NCI-H345 (cell line): ENCODE measurements at regions not wholly inside any gene's neighbourhood (a gene's known extent, or its start where the extent isn't known, plus 50 kb on each side); places are given as distances from the start of the nearest gene placed in this dataset.
"Not testable (repeated sequence)": the region's sequence is repeated elsewhere in the genome, so short reads cannot be mapped to it uniquely, and the experiment has no call there.

Source experiments
- DNase-seq: peaks from one replicate; lab custom pipeline; 2025; lab: John Stamatoyannopoulos, UW

GRCh38 chr1:78247079-78247478, 201.3 kb downstream of the GIPC2 start:
- DNase-seq, result no peak

- DNase-seq, result no peak
Measured at GRCh38 chr1:78250201-78250600, 204.4 kb downstream of the GIPC2 start.

GRCh38 chr1:78254517-78254916, 208.8 kb downstream of the GIPC2 start:
- no peak for DNase-seq

DNA sequence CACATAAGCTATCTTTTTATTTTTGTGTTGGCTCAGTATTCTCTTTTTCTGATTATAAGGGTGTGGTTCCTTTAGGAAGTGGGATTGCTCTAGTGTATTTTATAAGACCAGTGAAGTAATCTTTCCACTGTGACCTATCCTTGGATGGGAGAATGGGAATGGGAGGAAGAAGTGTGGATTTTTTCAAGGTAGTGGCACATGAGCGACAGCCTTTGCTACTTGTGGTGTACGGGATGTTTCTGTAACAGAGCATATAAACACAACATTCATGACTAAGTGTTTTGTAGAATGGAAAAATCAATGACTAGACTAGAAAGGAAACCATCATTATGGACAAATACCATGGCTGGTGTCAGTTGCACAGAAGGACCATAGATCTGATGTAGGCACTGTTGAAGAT, 209.6 kb downstream of the GIPC2 start:
- DNase-seq, result no peak

DNA sequence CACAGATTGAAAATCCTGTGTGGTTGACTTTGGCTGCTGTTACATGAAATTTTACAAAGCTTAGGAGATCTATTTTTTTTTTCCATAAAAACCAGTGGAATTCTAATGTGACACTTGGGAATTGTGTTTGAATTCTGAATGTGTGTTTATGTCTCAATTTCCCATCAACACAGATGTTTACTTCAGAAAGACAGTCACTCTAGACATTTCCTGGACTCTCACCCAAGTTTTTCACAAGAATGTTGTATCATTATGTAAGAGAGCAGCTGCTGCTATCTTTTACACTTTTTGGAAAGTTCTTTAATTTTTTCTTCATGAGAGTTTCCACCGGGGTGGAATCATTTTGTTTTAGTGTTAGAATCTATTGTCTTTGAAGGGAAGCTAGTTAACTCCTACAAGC, 210.1 kb downstream of the GIPC2 start:
- DNase-seq, result no peak

DNA sequence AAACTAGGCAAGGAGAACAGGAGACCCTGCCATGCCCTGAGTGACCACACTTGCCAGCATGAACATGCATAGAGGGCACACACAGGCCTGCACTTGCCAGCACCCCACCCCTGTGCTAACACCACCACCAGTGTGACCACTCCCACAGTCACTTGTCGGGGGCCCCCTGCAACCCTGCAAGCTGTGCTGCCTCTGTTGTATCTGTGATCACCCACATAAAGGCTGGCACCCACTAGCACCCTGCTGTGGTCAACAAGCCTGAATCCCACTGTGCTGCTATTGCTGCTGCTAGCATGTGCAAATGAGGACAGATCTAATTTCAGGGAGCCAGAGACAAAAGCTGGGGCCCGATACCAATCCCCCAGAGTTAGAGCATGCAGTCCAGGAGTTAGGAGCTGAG, 217.7 kb downstream of the GIPC2 start:
- peak; percentile 86 for DNase-seq

DNA sequence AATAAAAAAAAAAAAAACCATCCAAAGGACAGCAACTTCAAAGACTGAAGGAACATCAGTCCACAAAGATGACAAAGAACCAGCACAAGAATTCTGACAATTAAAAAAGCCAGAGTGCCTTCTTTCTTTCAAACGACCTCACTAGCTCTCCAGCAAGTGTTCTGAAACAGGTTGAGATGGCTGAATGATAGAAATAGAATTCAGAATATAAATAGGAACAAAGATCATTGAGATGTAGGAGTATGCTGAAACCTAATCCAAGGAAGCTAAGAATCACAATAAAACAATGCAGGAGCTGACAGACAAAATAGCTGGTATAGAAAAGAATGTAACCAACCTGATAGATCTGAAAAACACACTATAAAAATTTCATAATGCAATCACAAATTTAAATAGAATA, 218.2 kb downstream of the GIPC2 start:
- no peak for DNase-seq

GRCh38 chr1:78267513-78268218, 221.9 kb downstream of the GIPC2 start:
- no peak for DNase-seq

GRCh38 chr1:78269591-78269990, 221.2 kb upstream of the PTGFR start:
- no peak for DNase-seq

GRCh38 chr1:78271423-78271822, 219.4 kb upstream of the PTGFR start:
- not testable (repeated sequence) for DNase-seq

DNA sequence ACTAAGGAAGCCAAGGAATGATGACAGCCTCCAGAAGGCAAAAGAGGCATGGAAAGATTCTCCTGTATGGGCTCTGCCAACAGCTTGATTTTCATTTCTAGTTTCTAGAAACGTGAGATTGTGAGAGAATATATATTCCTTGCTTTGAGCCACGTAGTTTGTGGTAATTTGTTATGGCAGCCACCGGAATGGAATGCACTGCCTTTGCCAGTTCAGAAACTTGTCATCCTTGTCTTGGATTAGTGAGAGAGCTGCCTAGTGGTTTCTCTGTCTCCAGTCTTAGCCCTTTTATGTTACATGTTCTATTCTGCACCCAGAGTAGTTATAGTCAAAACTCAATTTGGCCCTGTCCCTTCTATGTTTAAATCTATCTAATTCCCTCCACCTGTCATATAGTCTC, 216.0 kb upstream of the PTGFR start:
- DNase-seq, result no peak

DNA sequence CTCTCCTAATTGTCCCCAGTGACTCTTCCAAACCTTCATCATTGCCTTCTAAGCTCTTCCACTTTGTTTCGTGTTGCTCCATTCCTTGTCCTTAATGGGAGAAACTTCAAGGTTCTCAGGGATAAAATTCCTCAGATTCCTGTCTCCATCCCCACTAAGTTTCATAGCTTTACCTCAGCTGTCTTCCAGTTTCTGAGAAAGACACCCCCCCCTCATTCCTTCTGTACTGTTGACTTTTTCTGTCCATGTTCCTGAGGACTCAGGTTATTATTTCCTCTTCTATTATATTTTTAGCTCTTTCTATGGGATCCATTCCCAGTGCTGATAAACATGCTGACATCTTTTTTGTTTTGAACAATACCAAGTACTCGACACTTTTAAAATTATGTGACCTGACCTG, 215.3 kb upstream of the PTGFR start:
- no peak for DNase-seq

DNA sequence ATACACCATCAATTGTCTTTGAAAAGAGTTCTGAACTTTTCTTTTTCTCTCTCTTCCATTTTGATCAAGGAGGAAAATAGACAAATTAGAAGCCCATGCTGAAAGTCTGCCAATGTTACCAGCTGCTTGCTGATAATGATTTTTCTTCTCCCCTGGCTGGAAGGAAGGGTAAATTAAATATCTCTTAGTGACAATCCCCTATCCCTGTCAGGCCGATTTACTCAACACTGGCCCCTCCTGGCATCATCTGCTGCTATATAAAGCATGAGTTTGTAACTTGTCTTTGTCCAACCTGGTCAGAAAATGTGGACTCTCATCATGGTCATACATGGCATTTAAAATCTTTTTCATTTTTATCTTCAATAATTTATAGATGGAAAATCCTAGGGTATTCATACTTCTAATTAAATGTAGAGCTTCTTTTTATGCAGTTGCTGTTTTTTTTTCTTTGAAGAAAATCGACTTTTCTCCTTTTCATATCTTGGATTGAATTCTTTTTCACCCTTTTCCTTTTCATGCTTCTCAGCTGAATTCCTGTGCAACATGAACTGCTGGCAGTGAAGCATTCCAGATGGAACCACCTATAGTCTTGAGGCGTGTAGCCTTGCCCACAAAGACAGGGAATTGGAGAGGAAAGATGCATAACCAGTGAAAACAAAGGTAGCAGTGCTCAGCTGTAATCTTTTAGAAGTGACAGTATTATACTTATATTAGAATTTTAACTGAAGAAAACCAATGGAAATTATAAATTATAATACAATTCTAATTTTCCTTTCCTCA, 214.7 kb upstream of the PTGFR start:
- DNase-seq, result no peak

DNA sequence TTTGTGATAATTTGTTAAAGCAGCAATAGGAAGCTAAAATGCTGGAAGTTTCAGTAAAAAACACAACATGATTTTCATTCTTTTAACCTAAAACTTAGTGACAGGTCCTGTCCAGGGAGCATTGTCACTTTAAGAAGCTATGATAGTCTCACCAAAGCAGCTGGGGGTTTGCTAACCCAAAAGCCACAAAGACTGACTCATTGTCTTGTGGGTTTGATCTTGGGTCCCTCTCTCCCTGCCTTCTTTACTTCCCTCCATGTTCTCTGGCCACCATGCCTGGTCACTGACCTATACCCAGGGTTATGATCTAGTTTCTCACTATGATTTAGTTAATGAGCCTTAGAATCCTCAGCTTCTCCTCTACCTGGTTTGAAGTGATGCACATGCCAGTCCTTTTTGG, 213.5 kb upstream of the PTGFR start:
- DNase-seq, result no peak

- no peak for DNase-seq
Measured at GRCh38 chr1:78279051-78279450, 211.7 kb upstream of the PTGFR start.

- no peak for DNase-seq
Measured at GRCh38 chr1:78280626-78281025, 210.1 kb upstream of the PTGFR start.

DNA sequence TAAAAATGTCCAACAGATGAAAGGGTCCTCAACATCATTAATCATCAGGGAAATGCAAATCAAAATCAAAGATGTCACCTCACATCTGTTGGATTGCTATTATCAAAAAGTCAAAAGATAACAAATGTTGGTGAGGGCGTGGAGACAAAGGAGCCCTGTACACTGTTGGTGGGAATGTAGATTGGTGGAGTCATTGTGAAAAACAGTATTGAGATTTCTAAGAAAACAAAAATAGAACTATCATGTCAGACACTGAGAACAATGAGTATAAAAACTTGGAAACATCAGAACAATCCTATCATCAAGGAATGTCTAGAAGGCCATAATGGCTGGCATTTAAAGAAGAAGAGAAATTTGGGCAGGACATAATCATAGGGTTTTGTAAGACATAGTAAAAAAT, 209.2 kb upstream of the PTGFR start:
- no peak for DNase-seq

DNA sequence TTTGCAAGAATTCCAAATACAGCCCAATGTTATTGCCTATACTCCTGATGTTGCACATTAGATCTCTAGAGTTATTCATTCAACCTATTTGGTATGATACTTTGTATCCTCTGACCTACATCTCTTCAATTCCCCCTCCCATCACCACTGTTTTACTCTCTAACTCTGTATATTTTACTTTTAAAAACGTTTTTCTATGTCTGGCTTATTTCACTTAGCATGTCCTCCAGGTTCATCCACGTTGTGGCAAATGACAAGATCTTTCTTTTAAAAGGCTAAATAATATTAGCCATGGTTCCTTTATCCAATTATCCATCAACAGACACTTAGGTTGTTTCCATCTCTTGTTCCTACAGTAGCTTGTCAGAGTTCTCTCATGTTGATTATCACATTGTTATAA, 207.1 kb upstream of the PTGFR start:
- no peak for DNase-seq

- no peak for DNase-seq
Measured at GRCh38 chr1:78284354-78284753, 206.4 kb upstream of the PTGFR start.

GRCh38 chr1:78286686-78287085, 204.1 kb upstream of the PTGFR start:
- DNase-seq, result no peak

DNA sequence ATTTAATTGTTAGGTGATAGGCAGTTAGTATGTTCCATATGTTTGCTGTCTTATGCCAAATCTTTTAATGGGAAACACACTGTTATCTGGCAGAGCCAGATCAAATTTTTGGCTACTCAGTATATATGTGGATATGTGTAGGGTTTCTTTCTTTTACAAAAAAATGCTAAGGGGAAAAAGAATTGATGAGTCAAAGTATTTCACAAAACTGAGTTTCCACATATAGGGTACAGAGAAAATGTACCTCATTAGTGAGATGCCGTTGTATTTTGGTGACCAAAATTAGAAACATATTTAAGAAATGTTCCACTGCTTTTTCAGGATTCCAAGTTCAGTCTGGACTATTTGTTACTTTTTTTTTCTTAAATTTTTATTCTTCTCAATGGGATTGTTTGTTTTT, 201.2 kb upstream of the PTGFR start:
- DNase-seq, result no peak

DNA sequence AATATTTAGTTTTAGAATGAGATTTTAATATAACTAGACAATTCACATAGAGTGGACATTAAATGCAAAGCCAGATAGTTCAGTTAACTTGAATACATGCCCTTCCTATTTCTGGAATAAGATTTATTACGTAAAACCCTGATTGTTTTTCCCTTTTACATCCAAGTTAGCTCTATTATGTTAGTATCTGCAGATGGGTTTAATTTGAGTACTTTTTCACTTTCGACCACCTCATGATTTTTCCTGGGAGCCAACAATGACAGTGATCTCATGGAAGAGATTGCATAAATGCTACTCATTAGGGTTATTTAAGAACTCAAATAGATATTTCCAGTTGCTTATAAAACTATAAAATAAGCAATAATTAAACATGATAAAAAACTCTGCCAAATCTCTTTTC, 199.4 kb upstream of the PTGFR start:
- DNase-seq, result no peak

- no peak for DNase-seq
Measured at GRCh38 chr1:78291872-78292271, 198.9 kb upstream of the PTGFR start.

GRCh38 chr1:78292361-78292760, 198.4 kb upstream of the PTGFR start:
- DNase-seq, result no peak
